ENCODE measurements at regions not wholly inside any gene's neighbourhood (a gene's known extent, or its start where the extent isn't known, plus 50 kb on each side); places are given as distances from the start of the nearest gene placed in this dataset.

DNA sequence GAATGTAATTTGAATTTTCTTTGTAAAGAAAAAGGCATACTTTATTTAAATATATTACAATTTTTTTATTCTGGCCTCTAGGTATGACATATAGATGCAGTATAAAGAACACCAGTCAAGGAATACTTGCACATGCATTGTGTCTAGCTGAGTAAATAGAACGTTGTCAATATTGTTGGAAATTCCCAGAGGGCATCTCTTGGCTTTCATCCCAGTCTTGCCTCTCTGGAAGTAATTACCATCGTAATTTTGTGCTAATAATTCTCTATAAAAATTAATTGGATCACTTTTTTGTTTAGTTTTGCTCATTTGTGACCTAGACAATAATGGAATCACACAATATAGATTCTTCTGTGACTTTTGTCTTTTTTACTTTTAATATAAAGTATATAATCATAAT lies 1052.3 kb upstream of the CELF2 start:
- ATAC-seq (no peak), DNase-seq (no peak)
- 73% methylated on average over 1 of the region's 2 CpGs for WGBS (ENCODE audit: insufficient coverage)
- peaks cover 0 to 2% of the 10 kb centered on the region in 2 donors for H3K9me3 Mint-ChIP-seq
- intact Hi-C loops (cut with micrococcal nuclease) = no loop called here
- H3K36me3 Mint-ChIP-seq = no peaks in the 10 kb centered on the region
- TF ChIP-seq, protein P1, sequence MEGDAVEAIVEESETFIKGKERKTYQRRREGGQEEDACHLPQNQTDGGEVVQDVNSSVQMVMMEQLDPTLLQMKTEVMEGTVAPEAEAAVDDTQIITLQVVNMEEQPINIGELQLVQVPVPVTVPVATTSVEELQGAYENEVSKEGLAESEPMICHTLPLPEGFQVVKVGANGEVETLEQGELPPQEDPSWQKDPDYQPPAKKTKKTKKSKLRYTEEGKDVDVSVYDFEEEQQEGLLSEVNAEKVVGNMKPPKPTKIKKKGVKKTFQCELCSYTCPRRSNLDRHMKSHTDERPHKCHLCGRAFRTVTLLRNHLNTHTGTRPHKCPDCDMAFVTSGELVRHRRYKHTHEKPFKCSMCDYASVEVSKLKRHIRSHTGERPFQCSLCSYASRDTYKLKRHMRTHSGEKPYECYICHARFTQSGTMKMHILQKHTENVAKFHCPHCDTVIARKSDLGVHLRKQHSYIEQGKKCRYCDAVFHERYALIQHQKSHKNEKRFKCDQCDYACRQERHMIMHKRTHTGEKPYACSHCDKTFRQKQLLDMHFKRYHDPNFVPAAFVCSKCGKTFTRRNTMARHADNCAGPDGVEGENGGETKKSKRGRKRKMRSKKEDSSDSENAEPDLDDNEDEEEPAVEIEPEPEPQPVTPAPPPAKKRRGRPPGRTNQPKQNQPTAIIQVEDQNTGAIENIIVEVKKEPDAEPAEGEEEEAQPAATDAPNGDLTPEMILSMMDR (IDR thresholded peaks at IDR 0.05) = no peak
- no peaks in the 10 kb centered on the region for H3K27me3 ChIP-seq (ENCODE audit: control insufficient read depth, insufficient read depth, low read length)
- H3K27ac ChIP-seq (ENCODE audit: low read length) = no peak overlapping the region
- H3K9me3 ChIP-seq (ENCODE audit: control insufficient read depth, insufficient read depth, low read length) = no peaks in the 10 kb centered on the region
- H3K36me3 ChIP-seq (ENCODE audit: control insufficient read depth, insufficient read depth, low read length) = no peaks in the 10 kb centered on the region
- no peaks in the 10 kb centered on the region for H3K4me1 Mint-ChIP-seq
- H3K27ac Mint-ChIP-seq = no peak overlapping the region
- no peak overlapping the region for H3K4me3 Mint-ChIP-seq
- no peaks in the 10 kb centered on the region for H3K4me1 ChIP-seq (ENCODE audit: control insufficient read depth, insufficient read depth, low read length)
- no peak overlapping the region for H3K4me3 ChIP-seq (ENCODE audit: low read length)
- no peaks in the 10 kb centered on the region for H3K27me3 Mint-ChIP-seq (ENCODE audit: low read depth in 2 of 2)

DNA sequence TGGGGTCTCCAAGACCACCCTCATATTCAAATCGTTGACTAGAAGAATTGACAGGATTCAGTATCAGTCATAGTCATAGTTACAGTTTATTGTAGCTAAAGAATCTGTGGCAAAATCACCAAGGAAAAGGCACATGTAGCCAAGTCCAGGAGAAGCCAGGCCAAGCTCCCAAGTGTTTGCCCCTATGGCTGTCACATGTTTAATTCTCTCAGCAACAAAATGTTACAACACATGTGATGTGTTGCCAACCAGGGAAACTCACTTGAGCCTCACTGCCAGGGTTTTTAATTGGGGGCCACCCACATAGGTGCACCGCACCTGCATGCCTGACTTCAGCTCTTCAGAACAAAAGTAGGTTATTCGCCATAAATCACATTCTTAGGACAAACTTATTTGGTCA lies 1030.9 kb upstream of the CELF2 start:
- intact Hi-C loops (cut with micrococcal nuclease) = no loop called here
- no peak overlapping the region for H3K4me3 Mint-ChIP-seq

DNA sequence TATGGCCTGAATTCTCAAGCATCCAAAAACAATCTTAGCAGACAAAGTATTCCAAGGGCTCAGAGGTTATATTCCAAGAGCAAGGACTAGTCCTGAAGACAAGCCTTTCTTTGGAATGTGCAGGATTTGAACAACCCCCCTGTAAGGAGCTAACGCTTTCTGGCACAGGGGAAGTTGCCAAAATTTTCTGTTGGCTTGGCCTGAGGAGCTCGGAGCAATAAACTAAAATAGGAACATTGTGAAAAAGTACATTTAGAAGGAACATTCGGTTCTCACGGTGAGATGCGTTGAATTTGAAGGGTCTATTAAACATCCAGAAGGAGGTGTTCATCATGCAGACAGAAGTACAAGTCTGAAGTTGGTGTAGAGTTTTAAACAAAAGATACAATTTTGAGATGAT lies 1030.5 kb upstream of the CELF2 start:
- H3K4me1 Mint-ChIP-seq = no peaks in the 10 kb centered on the region
- H3K27me3 Mint-ChIP-seq (ENCODE audit: low read depth in 2 of 2) = no peaks in the 10 kb centered on the region
- no peak overlapping the region for H3K4me3 Mint-ChIP-seq
- DNase-seq = no peak
- H3K27ac ChIP-seq (ENCODE audit: low read length) = no peak overlapping the region
- no peaks in the 10 kb centered on the region for H3K27me3 ChIP-seq (ENCODE audit: control insufficient read depth, insufficient read depth, low read length)
- no peak overlapping the region for H3K4me3 ChIP-seq (ENCODE audit: low read length)
- peaks cover 6 to 7% of the 10 kb centered on the region in 2 donors for H3K9me3 Mint-ChIP-seq
- TF ChIP-seq, protein P1 (IDR thresholded peaks at IDR 0.05) = no peak
- no peaks in the 10 kb centered on the region for H3K36me3 Mint-ChIP-seq
- ATAC-seq = no peak
- intact Hi-C loops (cut with micrococcal nuclease) = no loop called here
- WGBS (ENCODE audit: insufficient coverage) = 96% methylated on average over 5 of the region's 5 CpGs
- H3K27ac Mint-ChIP-seq = no peak overlapping the region
- no peaks in the 10 kb centered on the region for H3K4me1 ChIP-seq (ENCODE audit: control insufficient read depth, insufficient read depth, low read length)
- H3K36me3 ChIP-seq (ENCODE audit: control insufficient read depth, insufficient read depth, low read length) = no peaks in the 10 kb centered on the region
- H3K9me3 ChIP-seq (ENCODE audit: control insufficient read depth, insufficient read depth, low read length) = no peaks in the 10 kb centered on the region

More for the DNA sequence above, 1030.9 kb upstream of the CELF2 start:
- Mint-ChIP-seq H3K9me3 (peaks cover 6 to 7% of the 10 kb centered on the region in 2 donors), H3K27me3 (ENCODE audit: low read depth in 2 of 2) (no peaks in the 10 kb centered on the region), H3K4me1 (no peaks in the 10 kb centered on the region), H3K36me3 (no peaks in the 10 kb centered on the region), H3K27ac (no peak overlapping the region)
- Histone ChIP-seq H3K4me1 (ENCODE audit: control insufficient read depth, insufficient read depth, low read length) (no peaks in the 10 kb centered on the region), H3K36me3 (ENCODE audit: control insufficient read depth, insufficient read depth, low read length) (no peaks in the 10 kb centered on the region), H3K27ac (ENCODE audit: low read length) (no peak overlapping the region), H3K27me3 (ENCODE audit: control insufficient read depth, insufficient read depth, low read length) (no peaks in the 10 kb centered on the region), H3K4me3 (ENCODE audit: low read length) (no peak overlapping the region), H3K9me3 (ENCODE audit: control insufficient read depth, insufficient read depth, low read length) (no peaks in the 10 kb centered on the region)
- ATAC-seq (no peak), DNase-seq (no peak)
- TF ChIP-seq, protein P1 (IDR thresholded peaks at IDR 0.05) = no peak
- 100% methylated on average over 3 of the region's 3 CpGs for WGBS (ENCODE audit: insufficient coverage)

DNA sequence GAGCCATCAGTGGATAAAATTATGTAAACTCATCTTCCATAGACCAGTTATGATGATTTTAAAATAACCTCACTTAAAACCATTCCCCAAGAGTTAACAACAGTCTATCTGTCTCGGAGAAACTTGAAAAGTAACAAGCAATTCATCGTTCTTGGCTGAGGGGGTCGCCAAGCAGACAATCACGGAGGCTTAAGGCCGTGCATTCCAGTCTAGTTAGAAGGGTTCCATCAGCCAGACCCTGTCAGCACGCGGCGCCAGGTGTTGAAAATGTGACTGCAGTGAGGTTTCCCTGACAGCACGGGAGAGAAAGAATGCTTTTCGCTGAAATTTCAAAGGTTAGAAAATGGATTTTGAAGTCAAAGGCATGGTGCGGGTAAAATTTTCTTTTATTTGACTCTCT lies 1025.0 kb upstream of the CELF2 start:
- no peak for DNase-seq
- intact Hi-C loops (cut with micrococcal nuclease) = no loop called here
- no peaks in the 10 kb centered on the region for H3K36me3 Mint-ChIP-seq
- H3K4me1 Mint-ChIP-seq = no peaks in the 10 kb centered on the region
- peaks cover 0 to 2% of the 10 kb centered on the region in 2 donors for H3K9me3 Mint-ChIP-seq
- H3K27me3 Mint-ChIP-seq (ENCODE audit: low read depth in 2 of 2) = no peaks in the 10 kb centered on the region
- no peaks in the 10 kb centered on the region for H3K9me3 ChIP-seq (ENCODE audit: control insufficient read depth, insufficient read depth, low read length)
- no peaks in the 10 kb centered on the region for H3K27me3 ChIP-seq (ENCODE audit: control insufficient read depth, insufficient read depth, low read length)
- no peak overlapping the region for H3K27ac Mint-ChIP-seq
- no peak overlapping the region for H3K4me3 ChIP-seq (ENCODE audit: low read length)
- ATAC-seq = no peak
- no peaks in the 10 kb centered on the region for H3K36me3 ChIP-seq (ENCODE audit: control insufficient read depth, insufficient read depth, low read length)
- no peak overlapping the region for H3K27ac ChIP-seq (ENCODE audit: low read length)
- no peaks in the 10 kb centered on the region for H3K4me1 ChIP-seq (ENCODE audit: control insufficient read depth, insufficient read depth, low read length)
- 86% methylated on average over 11 of the region's 11 CpGs for WGBS (ENCODE audit: insufficient coverage)
- no peak overlapping the region for H3K4me3 Mint-ChIP-seq
- TF ChIP-seq, protein P1 (IDR thresholded peaks at IDR 0.05) = no peak
